ENCODE measurements at regions not wholly inside any gene's neighbourhood (a gene's known extent, or its start where the extent isn't known, plus 50 kb on each side); places are given as distances from the start of the nearest gene placed in this dataset.

GRCh38 chr21:19239696-19240095 is 836.1 kb upstream of the TMPRSS15 start:
- no peaks in the 10 kb centered on the region for H3K27me3 ChIP-seq (ENCODE audit: control insufficient read depth in 2 of 2, insufficient read depth in 2 of 2, low read length in 2 of 2)
- ChIA-PET CTCF (no interaction called here), POLR2A (no interaction called here)
- no peak overlapping the region for H3K9ac ChIP-seq (replicated peaks; ENCODE audit: extremely low read depth, insufficient read depth, low read length)
- H3K36me3 ChIP-seq (ENCODE audit: control insufficient read depth in 2 of 2, extremely low read depth in 1 of 2, insufficient read depth in 2 of 2, low read length in 2 of 2): no peaks in the 10 kb centered on the region
- TF ChIP-seq MAX (IDR thresholded peaks at IDR 0.05; ENCODE audit: insufficient read depth, insufficient read length): no peak
- TF ChIP-seq FOS (IDR thresholded peaks at IDR 0.05; ENCODE audit: borderline replicate concordance, insufficient read depth, low read length): no peak
- no peak for TF ChIP-seq JUN (IDR thresholded peaks at IDR 0.05; ENCODE audit: borderline replicate concordance, insufficient read depth, insufficient read length, low read depth)
- no peak for TF ChIP-seq CTCF (IDR thresholded peaks at IDR 0.05; ENCODE audit: extremely low read depth in 1 of 2, insufficient read depth in 1 of 2, low read depth in 1 of 2, low read length in 2 of 2)
- no peak for TF ChIP-seq POLR2A (IDR thresholded peaks at IDR 0.05; ENCODE audit: low read depth, low read length)
- TF ChIP-seq GATA2 (IDR thresholded peaks at IDR 0.05; ENCODE audit: insufficient read depth, insufficient read length, low read depth, low read length): no peak
- TF ChIP-seq MYC (IDR thresholded peaks at IDR 0.05; ENCODE audit: low read depth, low read length): no peak
- no peak for TF ChIP-seq EZH2 (IDR thresholded peaks at IDR 0.05; ENCODE audit: borderline replicate concordance, low read depth, low read length, severe bottlenecking)
- no peak for TF ChIP-seq POLR2AphosphoS5 (IDR thresholded peaks at IDR 0.05; ENCODE audit: insufficient read depth, low read depth, low read length)
- no peaks in the 10 kb centered on the region for H3K79me2 ChIP-seq (ENCODE audit: control insufficient read depth, insufficient read depth, low read length)
- DNase-seq (ENCODE audit: low read depth, low spot score) (no peak), FAIRE-seq (no peak)
- intact Hi-C loops (cut with micrococcal nuclease) (no loop called here), dilution Hi-C loops (cut with MboI; ENCODE audit: extremely low pct_ligation_motif_present, low sequenced_read_pairs) (no loop called here)
- H3K4me1 ChIP-seq (ENCODE audit: control insufficient read depth, extremely low read depth, insufficient read depth, low read length): no peaks in the 10 kb centered on the region
- no peak overlapping the region for H3K27ac ChIP-seq (ENCODE audit: insufficient read depth, low read depth, low read length)
- H3K4me2 ChIP-seq (ENCODE audit: insufficient read depth, low read length): no peak overlapping the region
- no peaks in the 10 kb centered on the region for H3K9me1 ChIP-seq (replicated peaks; ENCODE audit: control insufficient read depth, extremely low read depth, insufficient read depth, low read length)
- H4K20me1 ChIP-seq (replicated peaks; ENCODE audit: control insufficient read depth, extremely low read depth, insufficient read depth, low read length): no peaks in the 10 kb centered on the region
- BruUV-seq (replicated peaks): no TSS peak
- no peaks in the 10 kb centered on the region for H3K9me3 ChIP-seq (replicated peaks; ENCODE audit: control insufficient read depth, insufficient read depth, low read length)
- no peak overlapping the region for H3K4me3 ChIP-seq (replicated peaks in 1 of 3; ENCODE audit: insufficient read depth in 1 of 3, low read depth in 1 of 3, low read length in 3 of 3)
- no peak overlapping the region for H2AFZ ChIP-seq (ENCODE audit: low read depth, low read length)

Data from endothelial cell of umbilical vein (primary cell).